HEK293 (cell line): ENCODE measurements at regions not wholly inside any gene's neighbourhood (a gene's known extent, or its start where the extent isn't known, plus 50 kb on each side); places are given as distances from the start of the nearest gene placed in this dataset.

Experiments used
- CTCF ChIP-seq: fragments of 450-650 bp; formaldehyde crosslinking; IDR thresholded peaks from 2 replicates; pipeline ENCODE4 v1.5.1; 2016; ENCODE audit warnings: missing biosample characterization, missing genetic modification characterization
- YY1 ChIP-seq: fragments of 450-650 bp; formaldehyde crosslinking; IDR thresholded peaks from 2 replicates; pipeline ENCODE4 v1.5.1; 2018; ENCODE audit warnings: missing biosample characterization, missing genetic modification characterization
- ZNF660 ChIP-seq: fragments of 450-650 bp; IDR thresholded peaks from 2 replicates; pipeline ENCODE4 v1.5.1; 2018; ENCODE audit warnings: missing biosample characterization, mild to moderate bottlenecking, missing genetic modification characterization
- ZNF791 ChIP-seq: fragments of 450-650 bp; formaldehyde crosslinking; IDR thresholded peaks from 2 replicates; pipeline ENCODE4 v1.5.1; 2016; ENCODE audit warnings: missing biosample characterization, missing genetic modification characterization

- TF ChIP-seq CTCF (no peak), ZNF791 (tag by site-specific recombination) (no peak), YY1 (tag by site-specific recombination) (no peak), ZNF660 (tag by site-specific recombination) (no peak)
These were observed 421.7 kb downstream of the STK39 start for GRCh38 chr2:167825664-167826063.
